Fibroblast of skin of abdomen (primary cell): ENCODE measurements at regions not wholly inside any gene's neighbourhood (a gene's known extent, or its start where the extent isn't known, plus 50 kb on each side); places are given as distances from the start of the nearest gene placed in this dataset.

Experiments
- DNase-seq: peaks from one replicate; pipeline ENCODE4 v3.0.0-alpha.2; 2013

GRCh38 chr4:124565371-124565770 is 147.2 kb downstream of the ANKRD50 start:
- no peak for DNase-seq

GRCh38 chr4:124566030-124566429 is 146.5 kb downstream of the ANKRD50 start:
- no peak for DNase-seq

GRCh38 chr4:124573056-124573455 is 139.5 kb downstream of the ANKRD50 start:
- DNase-seq, result no peak

DNA sequence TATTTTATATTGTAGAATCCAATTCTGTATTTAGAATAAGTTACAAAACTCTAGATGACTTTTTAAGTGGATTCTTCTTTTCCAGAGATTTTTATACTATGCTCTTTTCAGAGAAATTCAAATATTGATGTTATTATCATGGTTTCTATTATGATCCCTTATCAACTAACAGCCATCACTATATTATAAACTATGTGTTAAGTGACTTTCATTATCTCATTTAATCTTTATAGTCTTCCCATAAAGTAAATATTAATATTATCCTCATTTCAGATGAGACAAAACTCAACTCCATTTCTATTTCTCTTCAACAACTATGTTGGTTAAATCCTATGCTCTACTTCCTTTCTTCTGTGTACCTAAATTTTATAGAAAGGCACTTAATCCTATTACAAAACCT is 132.6 kb downstream of the ANKRD50 start:
- DNase-seq, result no peak

GRCh38 chr4:124583797-124584196 is 128.7 kb downstream of the ANKRD50 start:
- DNase-seq, result no peak

- DNase-seq, result no peak
Observed at GRCh38 chr4:124589786-124590185, 122.7 kb downstream of the ANKRD50 start.

GRCh38 chr4:124590480-124590879 is 122.1 kb downstream of the ANKRD50 start:
- DNase-seq, result no peak

DNA sequence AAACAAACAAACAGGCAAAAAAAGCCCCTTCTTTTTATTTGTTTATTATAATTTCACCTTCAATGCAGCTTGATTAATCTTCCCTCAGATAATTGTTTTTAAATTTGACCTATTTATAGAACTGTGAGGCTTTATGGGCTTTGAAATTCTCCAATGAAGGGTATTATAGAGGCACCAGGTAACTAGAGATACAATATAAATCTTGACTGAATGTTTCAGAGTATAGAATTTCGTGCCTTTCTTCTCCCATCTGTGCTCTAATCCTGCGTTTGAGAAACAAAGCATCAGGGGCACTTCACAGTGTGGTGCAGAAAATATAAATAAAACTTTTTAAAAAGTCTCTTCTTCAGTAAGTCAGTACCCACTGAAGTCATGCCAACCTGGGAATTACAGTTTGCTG is 120.9 kb downstream of the ANKRD50 start:
- DNase-seq, result no peak

GRCh38 chr4:124593494-124593893 is 119.0 kb downstream of the ANKRD50 start:
- no peak for DNase-seq

DNA sequence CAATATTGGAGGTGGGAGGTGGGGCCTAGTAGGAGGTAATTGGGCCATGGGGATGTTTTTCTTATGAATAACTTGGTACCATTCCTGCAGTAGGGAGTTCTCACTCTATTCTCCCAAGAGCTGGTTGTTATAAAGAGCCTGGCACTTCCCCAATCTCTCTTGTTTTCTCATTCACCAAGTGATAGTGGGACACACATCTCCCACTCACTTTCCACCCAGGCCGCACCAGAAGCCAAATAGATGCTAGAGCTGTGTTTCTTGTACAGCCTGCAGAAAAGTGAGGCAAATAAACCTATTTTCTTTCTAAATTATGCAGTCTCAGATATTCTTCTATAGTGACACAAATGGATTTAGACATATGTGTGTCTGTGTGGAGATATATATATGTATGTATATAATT is 117.6 kb downstream of the ANKRD50 start:
- no peak for DNase-seq

DNA sequence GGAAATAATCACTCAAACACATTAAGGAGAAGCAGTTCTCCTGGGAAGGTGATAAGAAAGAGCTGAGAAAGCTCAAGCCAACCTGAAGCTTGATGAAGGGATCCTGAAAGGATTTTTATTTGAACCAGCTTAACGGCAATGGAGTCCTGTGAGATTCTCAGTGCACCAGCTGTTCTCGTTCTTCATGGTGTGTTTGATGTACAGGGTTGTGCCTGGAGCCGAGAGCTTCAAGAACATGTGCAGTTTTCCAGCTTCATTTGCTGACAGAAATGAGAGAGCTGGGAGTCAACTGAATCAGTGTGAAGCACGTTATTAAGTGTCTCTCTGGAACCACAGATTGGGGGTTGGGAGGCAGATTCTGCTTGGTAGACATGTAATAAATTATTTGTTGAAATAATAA is 115.7 kb downstream of the ANKRD50 start:
- no peak for DNase-seq

- no peak for DNase-seq
Observed at GRCh38 chr4:124610211-124610610, 102.3 kb downstream of the ANKRD50 start.
